Limb (tissue), 2 donors: ENCODE measurements at regions not wholly inside any gene's neighbourhood (a gene's known extent, or its start where the extent isn't known, plus 50 kb on each side); places are given as distances from the start of the nearest gene placed in this dataset.

Experiments
- DNase-seq, 2 donors: peaks; one replicate each; pipeline ENCODE4 v3.0.0-alpha.2; 2016; ENCODE audit errors: extremely low spot score in 2 of 2

DNA sequence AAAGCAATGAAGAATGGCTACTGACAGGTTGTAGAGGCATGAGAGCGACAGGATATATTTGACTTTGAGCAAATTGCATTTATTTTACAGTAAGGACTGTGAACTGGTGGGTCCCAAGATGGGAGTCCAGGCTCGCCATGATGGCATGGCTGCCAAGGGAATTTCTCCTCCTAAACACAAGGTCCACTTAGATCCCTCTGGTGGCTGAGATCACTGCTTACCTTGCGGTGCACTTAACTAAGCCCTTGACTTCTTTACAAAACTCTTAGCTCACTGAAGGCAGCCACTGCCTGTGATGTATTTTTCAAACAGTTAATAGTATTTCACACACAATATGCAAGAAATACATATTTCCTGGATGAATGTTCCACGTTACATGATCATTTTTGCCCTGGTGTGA, 50.3 kb upstream of the SORBS2 start:
- no peak for DNase-seq

DNA sequence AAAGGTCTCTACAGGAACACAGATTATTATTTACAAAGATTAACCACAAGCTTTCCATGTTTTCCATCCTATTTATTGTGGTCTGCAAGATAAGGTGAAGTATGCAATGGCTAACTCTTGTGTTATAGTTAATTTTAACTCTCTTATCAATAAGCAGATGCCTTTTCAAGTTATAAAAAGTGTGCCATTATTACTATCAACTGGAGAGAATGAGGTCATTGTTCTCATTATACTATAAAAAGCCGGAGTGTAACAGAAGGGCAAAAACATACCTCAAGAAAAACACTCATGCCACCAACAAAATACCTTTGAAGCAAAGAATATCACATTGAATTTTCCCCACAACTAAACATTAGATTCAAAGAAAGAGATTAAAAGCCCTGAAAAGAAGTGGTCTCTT, 52.0 kb upstream of the SORBS2 start:
- DNase-seq, result no peak

DNA sequence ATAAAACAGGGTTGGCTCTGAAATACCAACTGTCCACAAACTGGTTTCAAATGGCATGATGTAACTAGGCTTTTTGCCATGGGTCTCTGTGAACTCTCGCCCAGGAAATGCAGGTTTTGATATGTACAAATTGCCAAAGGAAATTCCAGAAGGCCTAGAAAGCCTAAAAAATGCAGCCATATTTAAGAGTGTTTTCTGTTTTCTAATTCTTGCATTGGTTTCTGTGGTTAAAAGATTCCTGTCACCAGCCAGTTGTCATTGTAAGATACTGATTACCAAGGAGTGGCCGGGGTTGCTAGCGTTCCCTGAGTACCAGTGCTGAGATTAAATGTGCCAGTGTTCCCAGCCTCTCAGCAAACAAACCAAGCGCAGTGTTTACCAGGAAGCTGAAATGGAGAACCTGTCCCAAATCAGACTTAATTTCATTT, 53.9 kb upstream of the SORBS2 start:
- no peak for DNase-seq

DNA sequence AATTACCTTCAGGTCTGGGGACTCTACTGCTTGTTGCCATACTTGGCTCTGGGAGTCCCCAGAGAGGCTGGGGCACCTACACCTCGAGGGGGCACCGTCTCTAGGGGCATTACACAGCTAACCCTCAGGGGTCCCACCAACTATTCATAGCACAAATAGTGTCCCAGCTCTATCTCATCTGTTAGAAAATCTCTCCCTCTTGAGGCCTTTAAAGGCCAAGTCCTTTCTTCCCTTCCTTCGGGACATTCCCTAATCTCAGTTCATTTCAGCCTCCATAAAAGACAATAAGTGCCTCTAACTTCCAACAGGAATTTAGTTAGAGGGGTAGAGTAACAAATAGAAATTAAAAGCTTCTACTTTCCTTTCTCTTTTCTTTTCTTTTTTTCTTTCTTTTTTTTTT, 55.8 kb upstream of the SORBS2 start:
- DNase-seq, result no peak

DNA sequence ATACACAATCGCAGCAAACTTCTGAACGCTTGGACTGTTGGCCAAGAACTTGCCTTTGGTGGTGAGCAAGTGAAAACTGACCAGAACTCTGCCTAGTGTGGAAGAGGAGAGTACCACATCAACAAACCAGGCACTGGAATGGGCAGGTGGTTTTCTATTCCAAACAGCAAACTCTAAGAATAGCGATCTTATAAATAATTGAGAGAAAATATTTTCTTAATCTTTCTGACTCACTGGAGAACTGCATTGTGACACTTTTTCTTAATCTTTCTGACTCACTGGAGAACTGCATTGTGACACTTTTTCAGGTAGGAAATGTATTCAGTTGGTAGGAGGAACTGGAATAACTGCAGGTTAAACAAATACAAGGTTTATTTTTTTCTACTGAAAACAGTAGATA, 57.0 kb upstream of the SORBS2 start:
- DNase-seq, result no peak

DNA sequence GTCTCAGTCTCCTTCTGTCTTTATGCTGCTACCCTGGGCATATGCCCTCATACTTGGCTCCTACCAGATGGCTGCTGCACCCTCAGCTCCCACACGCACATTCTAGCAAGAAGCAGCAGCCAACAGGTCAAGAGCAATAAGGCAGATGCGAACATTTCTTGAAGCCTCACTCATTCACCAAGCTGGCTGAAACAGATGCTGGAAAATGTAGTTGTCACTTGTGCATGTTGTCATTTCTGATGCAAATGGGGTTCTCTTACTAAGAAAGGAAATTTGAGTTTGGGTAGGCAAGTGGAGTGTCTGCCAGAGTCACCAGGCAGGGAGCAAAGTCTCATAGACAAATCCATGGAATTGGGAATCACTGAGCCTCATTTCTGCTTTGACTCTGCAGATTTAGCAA, 57.4 kb upstream of the SORBS2 start:
- no peak for DNase-seq

DNA sequence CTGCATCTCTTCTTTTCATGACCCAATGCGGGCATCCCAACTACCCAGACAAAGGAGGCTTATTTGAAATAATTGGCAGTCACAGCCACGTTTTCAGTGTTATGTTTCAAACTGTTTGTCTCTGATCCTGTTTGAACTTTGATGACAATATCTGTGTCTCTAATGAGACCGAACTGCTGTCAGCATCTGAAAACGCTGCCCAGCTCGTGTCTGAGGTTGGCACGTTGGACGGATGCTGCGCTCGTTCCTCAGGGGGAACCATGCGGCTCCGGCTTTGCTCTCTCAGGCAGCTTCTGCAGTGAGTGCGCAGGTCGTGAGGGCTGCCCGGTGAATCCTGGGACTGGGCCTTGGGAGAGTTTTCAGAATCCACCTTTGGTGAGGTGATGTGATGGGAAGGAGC, 58.4 kb upstream of the SORBS2 start:
- no peak for DNase-seq

DNA sequence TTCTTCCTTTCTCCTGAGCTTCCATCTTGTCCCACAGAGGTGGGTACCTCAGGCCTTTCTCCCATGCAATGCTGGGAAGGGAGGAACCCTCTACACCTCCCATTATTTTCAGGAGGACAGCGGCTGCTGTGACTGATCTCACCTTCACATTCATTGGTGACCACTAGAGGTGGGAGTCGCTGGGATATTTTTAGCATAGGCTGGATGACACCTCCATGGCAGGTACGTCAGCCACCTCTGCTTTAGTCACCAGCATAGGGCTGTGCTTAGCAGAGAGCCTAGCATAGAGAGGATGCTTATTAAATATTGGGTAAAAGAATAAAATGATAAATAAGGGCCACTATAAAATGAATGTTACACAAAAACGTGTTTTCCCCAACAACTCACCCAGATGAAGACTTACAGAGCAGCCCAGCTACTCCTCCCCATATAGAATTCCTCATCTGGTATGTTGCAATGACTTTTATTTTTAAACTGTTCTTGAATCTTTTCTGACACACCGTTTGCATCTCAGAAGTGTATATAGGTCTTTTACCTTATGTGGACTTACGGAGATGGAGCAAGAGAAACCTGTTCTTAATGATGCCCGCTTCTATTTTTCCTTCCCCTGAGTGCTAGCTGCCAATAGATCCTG, 60.9 kb upstream of the SORBS2 start:
- no peak for DNase-seq

DNA sequence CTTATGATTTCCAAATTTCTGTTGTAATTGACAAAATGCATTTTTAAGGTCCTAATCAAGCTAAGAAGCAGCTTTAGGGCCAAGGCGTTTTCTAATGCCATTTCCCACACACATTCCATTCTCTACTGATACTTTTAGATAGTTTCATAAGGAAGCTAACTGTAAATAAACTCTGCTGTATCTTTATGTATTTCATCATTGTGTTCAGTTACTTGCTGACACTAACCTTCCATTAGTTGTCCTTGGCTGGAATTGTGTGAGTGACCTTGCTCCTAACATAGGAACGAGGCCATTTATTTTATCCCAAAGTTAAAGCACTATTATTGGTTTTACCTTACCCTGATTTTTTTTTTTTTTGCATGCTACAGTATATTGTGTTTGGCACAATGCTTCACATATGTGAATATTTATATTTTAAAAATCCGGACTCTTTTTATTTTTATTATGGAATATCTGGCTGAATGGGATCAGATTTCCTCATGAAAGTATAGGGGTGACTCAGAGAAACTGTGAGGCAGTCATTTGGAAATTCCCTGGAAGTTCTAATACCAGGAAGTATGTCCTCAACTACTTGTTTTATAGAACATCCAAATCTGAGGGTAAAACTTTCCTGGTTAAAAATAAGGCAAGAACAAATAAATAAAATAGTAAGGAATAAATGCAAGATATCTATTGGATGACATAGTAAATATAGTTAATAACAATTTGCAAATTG, 62.7 kb upstream of the SORBS2 start:
- no peak for DNase-seq

DNA sequence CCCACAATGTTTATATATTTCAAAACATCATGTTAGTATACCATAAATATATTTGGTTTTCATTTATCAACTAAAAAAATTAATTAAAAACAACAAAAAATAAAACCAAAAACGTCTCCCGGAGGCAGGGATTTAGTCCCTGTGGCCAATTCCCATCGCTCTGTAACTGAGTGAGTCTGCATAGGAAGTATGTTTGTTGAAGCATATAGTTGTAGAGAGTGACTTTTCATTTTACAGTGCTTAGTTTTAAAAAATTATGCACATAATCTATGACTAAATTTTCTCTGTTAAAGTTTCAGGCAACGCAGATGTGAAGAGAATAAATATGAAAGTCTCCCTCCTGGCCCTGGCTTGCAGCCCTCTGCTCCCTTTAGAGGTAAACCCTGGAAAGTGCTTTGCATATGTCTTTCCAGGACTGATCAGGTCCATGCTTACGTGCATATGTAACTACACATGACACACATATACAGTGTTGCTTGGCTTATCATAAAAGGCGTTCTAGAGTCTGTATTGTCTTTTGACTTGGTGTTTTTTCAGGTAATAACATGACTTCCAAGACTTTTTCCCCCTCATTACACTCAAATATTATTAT, 63.4 kb upstream of the SORBS2 start:
- DNase-seq, result no peak

DNA sequence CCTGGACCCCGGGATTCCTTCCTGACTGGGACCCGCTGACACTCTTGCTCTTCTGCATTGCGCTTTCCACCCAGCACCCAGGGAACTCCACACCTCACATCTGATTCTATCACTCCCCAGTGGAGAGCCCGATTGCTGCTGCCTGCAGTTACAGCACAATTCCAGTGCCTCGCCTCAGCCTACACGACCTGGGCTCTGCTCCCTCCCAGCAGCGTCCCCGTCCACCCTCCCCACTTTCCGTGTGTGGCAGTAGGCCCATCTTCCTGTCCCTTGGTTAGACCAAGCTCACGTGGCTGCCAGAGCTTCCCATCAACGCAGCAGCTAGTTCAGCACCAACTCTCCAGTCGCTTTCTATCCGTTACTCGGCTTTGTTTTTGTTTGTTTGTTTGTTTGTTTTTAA, 66.6 kb upstream of the SORBS2 start:
- DNase-seq, result no peak

DNA sequence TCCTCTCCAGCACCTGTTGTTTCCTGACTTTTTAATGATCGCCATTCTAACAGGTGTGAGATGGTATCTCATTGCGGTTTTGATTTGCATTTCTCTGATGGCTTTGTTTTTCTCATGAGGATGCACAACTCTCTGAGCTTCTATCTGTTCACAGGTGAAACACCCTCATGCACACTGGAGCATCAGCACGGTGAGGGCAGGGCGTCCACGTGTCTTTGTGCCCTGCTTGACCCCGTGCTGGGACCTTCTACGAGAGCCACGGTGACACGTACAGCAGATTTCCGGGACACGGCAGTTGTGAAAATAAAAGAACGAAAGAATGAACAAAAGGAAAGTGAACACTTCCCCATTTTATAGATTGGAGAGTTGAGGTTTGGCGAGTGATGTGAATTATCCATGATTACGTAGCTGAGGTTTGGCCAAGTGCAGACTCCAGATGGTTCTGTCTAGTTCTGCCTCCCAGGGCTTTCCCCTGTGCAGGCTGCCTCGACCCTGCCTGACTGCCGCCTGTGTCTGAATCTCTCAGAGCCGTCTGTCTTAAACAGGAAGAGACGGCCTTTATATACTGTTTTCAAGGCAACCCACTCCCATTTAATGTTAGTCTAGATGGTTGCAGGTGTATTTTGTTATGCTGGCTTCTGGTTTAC, 67.8 kb upstream of the SORBS2 start:
- DNase-seq, result no peak

DNA sequence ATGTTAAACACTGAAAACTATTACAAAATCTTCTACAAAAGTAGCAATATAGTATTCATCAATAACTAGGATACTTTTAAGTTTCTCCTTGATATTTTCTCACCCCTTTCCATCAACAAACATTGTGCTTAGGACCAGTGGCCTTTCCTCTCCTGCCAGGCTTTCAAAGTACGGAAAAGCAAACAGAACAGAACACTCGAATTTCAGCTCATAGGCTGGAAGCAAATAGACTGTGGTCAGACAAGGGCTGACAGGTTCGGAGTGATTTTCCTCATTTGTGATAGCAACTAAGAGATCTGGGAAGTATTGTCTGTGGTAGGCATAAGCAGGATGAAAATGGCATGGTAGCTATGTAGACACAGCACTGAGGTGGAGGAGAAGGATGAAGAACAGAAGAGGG, 68.6 kb upstream of the SORBS2 start:
- no peak for DNase-seq

DNA sequence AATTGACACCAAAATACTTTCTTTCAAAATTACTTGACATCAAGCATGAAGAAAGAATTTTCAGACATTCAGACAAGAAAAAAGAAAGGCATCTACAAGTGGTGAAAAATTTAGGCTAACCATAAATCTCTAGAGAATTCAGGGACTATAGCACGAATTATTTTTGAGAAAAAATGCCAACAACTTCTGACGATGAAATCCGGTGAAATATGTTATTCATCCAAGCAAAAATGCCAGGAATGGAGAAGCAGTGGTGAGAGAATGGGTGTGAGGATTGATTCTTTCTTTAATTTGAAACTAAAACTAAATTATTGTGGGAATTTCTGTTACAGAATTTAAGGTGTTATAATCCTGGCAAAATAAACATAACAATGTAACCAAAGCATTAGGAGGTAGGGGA, 69.4 kb upstream of the SORBS2 start:
- no peak for DNase-seq

DNA sequence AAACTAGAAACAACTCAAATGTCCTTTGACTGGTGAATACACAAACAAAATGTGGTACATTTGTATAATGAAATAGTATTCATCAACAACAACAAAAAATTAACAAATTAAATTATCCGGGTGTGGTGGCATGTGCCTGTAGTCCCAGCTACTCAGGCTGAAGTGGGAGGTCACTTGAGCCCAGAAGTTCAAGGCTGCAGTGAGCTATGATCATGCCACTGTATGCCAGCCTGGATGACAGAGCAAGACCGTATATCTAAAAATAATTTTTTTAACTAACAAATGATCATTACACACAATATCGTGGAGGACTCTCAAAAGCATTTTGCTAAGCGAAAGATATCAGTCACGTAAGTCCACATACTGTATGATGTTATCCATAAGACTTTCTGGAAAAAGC, 71.6 kb upstream of the SORBS2 start:
- no peak for DNase-seq

DNA sequence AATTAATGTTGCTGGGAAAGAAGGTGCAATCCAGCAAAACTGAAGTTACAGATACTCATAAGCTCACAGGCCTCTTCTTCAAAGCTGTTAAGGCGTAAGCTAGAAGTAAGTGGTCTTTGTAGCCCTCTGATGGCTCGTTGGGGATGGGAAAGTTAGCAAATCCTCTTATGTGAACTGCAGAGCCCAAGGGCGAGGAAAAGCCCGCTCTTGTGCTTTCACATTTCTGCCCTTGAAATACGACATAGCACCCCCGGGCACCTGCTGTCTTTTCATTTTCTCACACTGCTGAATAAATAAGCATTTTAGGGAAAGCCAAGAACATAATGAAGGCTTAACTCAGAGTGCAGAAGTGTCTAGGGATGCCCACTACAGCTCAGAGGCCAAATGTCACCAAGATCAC, 73.1 kb upstream of the SORBS2 start:
- DNase-seq, result no peak

DNA sequence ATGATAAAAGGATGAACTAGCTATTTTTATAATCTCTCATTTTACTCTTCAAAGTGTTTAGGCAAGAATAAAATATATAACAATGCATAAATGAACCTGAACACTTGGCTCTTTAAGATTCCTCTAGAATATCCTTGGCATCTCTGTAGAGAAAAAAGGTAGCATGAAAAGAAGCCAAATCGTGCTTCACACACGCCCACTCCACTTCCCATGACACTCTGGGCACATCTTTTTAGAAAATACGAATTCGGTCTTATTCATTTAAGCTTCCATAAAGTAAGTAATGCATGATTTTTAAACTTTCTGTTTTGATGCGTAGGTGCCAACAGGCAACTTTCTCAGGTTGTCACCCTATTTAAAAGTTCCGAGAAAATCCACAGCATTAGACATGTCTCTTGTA, 73.6 kb upstream of the SORBS2 start:
- no peak for DNase-seq

DNA sequence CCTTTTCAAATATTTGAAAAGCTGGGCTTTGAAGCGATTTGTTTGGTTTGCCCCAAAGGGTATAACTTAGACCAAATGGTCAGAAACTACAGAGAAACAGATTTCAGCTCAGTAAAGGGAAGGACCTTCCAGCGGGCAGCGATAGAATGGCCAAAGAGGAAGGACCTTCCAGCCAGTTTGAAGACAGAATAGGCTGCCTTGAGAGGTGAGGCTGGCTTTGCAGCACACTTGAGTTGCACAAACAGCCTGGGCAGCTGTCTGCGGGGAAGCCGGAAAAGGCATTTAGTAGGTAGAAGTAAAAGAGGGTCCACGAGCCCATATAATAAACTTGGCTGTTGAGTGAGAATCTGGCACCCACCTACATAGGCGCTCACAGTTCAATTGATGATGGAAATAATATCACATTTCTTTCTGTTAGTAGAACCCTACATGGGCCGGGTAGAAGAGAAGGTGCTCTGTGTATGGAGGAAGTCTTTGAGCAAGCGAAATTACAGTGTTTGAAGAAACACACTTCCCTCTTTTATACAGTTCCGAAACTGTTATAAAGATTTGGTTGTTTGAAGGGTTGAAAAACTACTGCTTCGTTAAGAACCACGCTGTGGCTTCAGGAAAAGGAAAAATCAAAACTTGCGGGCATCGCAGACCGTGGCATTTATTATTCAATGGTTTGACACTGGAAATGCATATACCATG, 75.0 kb upstream of the SORBS2 start:
- DNase-seq, result no peak

DNA sequence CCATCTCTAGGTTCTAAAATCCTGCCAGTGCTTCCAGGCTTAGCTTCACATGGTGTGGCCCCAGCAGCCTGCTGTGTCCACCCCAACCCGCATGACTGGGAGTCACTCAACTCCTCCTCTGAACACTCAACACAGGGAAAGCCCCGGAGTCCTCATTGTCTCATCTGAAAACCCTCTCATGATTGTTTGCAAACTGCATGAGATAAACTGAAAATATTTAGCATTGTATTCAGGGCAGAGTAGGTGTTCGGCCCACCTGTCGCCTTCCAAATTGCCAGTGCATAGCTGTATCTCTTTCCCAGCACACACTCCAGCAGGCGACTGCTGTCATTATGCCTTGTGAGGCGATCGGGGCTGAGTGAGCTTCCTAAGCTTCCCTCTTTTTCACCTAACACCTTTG, 76.7 kb upstream of the SORBS2 start:
- no peak for DNase-seq

DNA sequence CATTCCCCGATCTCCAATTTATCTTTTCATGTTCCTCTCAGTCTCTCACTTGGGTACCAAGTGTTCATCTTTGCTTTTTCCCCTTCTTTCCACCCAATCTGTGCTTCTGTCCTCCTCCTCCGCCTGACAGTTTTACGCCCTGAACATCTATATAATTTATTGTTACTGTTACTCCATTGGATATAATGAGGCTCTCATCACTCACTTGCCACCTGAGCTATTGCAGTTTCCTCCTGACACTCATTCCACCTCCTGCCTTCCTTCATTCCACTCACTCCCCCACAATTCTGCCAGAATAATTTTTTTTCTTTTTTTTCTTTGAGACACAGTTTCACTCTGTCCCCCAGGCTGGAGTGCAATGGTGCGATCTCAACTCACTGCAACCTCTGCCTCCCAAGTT, 77.6 kb upstream of the SORBS2 start:
- DNase-seq, result no peak

DNA sequence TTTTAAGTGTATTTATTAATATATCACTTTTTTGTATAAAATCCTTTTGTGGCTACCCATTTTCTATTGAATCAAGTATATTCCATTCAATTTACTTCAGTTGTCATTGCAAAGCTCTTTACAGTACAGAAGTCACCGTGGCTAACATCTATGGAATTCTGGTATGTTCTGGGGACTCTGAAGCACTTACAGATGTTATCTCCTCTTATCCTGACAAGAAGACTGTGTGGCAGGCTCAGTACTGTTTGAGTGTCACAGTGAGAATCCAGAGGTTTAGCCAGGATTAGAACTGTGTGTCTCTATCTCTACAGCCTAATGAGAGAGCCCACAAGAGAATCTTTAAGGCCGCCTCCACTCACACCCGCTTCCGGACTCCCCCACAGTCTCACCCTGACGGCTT, 78.2 kb upstream of the SORBS2 start:
- DNase-seq, result no peak

DNA sequence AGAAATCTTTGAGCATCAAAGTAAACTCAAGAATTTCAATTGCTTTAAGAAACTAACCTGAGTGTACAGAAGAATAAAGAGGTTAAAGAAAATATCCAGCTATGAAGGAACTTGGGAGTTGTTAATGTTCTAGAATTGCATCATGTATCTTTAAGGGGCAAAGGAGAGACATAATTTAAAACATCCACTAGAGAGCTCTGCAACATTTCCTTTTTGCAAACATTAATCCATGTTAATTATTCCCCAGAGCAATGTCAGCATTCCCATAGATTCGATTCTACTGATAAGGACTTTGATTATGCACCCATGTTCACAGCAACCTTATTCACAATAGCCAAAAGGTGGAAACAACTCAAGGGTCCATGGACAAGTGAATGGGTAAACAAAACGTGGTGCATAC, 80.2 kb upstream of the SORBS2 start:
- DNase-seq, result no peak
